IPS DF 4.7 (cell line): ENCODE measurements at regions not wholly inside any gene's neighbourhood (a gene's known extent, or its start where the extent isn't known, plus 50 kb on each side); places are given as distances from the start of the nearest gene placed in this dataset.
A peak's percentile ranks its signal among the peaks of the same experiment; 100 is the strongest.
"Not testable (repeated sequence)": the region's sequence is repeated elsewhere in the genome, so short reads cannot be mapped to it uniquely, and the experiment has no call there.

Source experiments
- DNase-seq: peaks from one replicate; pipeline ENCODE4 v3.0.0-alpha.2; 2013; ENCODE audit warnings: low spot score; ENCODE audit errors: extremely low read depth

GRCh38 chr11:129503646-129504045, 128.0 kb downstream of the BARX2 start:
- no peak for DNase-seq

GRCh38 chr11:129505266-129505665, 129.6 kb downstream of the BARX2 start:
- no peak for DNase-seq

- no peak for DNase-seq
These were observed 132.5 kb downstream of the BARX2 start for GRCh38 chr11:129508163-129508562.

DNA sequence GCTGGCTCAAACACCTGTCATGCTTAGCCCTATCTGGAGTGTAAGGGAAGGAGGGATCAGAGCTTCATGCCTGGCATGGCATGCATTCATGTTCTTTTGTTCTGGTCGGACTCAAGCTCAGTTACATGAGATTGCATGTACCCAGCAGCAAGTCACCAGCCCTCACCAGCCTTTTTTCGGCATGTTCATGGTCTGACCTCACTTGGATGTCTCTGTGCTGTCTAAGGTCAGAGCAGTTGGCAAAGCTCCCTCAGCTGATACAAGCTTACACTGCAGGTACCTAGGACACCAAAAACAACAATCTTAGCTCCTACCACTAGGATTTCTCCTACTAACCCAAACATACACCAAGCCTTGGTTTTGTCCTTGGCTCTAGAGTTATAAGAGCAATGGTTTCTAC, 152.6 kb downstream of the BARX2 start:
- DNase-seq: no peak

GRCh38 chr11:129530154-129530895, 154.7 kb downstream of the BARX2 start:
- DNase-seq: no peak

- no peak for DNase-seq
These were observed 157.7 kb downstream of the BARX2 start for GRCh38 chr11:129533395-129533794.

- DNase-seq: no peak
These were observed 160.7 kb downstream of the BARX2 start for GRCh38 chr11:129536338-129536737.

DNA sequence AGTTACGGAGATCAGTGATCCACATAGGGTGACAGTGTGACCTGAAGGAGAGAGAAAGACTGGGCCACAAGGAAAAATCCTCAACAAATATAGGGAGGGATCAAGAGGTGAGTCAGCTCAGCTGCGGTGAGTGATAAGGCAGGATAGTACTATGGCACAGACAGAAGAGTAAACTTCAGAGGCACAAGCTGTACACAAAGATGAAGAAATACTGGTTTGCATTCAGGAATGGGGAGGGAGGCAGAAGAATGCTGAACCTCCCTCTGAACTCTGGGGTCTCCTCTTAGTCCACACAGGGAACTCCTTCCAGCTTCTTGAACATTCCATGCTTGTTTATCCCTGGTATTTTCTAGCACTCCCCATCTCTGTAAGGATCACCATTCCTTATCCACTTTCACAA, 162.7 kb downstream of the BARX2 start:
- no peak for DNase-seq

DNA sequence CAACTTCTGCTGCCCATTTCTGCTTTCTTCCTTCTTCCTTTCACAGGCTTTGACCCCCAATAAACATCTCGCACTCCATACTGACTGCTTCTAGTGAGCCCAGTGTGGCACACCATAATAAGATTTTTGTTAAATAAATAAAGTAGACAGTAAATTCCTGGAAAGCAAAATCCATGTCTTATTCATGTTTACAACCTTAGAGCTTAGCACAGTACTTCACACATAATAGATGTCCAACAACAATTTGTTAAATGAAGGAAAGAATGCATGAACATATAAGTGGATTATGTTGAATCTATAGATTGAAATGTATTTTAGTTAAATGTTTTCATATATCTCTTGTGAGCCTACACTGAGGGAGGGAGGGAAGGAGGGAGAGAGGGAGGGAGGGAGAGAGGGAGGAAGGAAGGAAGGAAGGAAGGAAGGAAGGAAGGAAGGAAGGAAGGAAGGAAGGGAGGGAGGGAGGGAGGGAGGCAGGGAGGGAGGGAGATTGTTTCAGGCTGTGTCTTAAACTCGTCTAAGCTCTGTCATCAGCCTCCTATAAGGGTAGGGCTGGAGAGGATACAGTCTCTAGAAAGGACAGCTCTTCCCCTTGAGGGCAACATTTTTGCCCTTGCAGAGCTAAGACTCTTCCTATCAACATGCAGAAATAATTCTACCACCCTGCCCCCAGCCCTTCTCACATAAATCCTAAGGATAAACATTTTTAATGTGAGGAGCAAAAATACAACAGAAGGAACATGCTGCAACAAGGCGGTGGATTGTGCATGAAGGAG, 168.1 kb downstream of the BARX2 start:
- no peak for DNase-seq

GRCh38 chr11:129544691-129545090, 169.0 kb downstream of the BARX2 start:
- DNase-seq: no peak

DNA sequence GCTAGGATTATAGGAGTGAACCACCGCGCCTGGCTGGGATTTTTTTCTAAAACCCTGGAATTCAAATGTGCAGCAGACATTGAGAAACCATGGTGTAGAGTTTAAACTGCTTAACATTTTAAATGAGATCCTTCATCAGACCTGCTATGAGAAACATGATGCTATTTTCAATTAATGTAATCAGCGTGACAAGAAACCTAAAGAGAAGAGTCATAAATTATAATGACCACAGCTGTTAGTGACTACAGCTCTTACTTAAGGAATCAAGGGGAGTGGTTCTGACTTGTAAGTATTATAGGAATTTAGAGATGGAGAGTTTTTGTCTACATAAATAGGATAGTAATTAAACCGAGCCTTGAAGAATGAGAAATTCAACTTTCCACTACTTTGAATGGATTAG, 170.6 kb downstream of the BARX2 start:
- no peak for DNase-seq

DNA sequence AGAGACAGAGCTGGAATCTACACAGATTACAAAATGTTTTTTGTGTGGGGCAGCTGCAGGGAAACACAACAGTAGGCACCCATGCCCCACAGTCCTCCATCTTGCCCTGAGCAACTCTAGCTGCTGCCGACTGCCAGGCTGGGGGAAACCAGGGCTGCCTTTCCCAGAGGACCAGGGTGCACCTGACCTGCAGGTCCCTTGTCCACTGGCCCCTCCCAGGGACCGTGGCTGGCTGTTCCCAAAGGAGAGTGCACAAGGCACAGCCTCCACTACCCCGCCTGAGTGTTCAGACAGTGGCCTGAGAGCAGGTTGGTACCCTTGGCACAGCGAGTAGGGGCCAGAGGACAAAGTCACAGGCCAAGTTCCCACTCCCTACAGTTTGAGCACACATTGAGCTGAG, 181.8 kb downstream of the BARX2 start:
- no peak for DNase-seq

DNA sequence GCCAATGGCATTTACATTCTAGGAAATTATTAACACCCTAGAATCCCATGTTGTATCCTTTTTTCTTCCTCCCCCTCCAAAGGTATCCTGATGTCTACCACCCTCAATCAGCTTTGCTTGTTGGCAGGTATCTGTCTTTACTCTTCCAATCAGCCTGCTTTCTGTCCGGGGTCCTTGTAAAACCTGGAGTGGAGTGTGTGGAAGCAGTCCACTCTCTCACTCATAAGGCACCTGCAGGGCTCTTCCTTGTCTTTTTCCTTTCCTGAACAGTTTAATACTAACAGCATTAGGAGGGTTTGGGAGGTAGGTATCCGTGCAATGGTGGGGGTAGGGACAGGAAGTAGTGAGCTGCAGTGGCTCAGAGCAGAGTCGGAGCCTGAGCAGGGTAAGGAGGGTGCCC, 193.4 kb downstream of the BARX2 start:
- no peak for DNase-seq

- not testable (repeated sequence) for DNase-seq
These were observed 197.0 kb downstream of the BARX2 start for GRCh38 chr11:129572667-129573066.

- no peak for DNase-seq
These were observed 197.5 kb downstream of the BARX2 start for GRCh38 chr11:129573161-129573560.

GRCh38 chr11:129574431-129574830, 198.8 kb downstream of the BARX2 start:
- no peak for DNase-seq

DNA sequence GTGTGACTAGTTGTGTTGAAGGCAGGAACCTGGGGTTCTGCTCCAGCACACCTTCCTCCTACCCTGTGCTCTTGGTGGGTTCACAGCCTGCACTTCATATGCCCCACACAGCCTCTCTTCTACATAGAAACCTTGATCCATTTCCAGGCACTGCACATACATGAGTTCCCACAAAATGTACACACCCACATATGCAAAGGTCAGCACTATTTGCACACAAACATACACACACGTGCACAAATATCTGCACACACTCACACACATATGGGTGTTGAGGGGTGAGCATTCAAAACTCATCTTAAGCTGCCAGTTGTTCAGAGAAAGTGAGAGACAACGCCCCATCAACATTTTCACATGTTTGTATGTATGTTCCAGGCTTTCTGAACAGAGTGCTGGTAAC, 201.0 kb downstream of the BARX2 start:
- DNase-seq: no peak

DNA sequence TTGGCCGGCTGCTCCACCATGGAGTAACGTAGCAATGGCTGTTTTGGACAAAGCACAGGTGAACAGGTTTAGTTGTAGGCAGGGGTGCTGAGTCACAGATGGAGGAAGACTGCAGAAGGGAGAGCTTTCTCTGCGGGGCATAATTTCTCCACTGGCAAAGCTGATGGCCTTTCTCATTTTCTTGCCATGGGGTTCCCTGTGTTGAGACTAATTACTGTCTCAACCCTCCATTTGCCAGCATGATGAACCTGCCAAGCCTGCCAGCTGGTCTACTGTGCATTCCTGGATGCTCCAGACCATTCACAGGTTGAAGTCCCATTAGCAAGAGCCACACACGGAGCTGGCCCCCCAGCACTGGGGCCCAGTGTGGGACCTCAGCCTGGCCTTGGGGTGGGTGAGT, 202.4 kb downstream of the BARX2 start:
- DNase-seq: no peak

DNA sequence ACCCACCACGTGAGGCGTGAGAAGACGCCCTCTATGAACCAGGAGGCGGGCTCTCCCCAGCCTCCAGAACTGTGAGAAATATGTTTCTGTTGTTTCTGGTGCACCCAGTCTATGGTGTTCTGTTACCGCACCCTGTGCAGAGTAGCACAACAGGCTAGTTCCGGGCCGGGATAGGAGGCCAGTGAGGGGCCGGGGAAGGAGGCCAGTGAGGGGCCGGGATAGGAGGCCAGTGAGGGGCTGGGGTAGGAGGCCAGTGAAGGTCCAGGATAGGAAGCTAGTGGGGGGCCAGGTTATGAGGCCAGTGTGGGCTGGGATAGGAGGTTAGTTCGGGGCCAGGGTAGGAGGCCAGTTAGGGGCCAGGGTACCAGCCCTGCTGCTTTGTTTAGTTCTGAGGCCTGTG, 204.6 kb downstream of the BARX2 start:
- DNase-seq: no peak

DNA sequence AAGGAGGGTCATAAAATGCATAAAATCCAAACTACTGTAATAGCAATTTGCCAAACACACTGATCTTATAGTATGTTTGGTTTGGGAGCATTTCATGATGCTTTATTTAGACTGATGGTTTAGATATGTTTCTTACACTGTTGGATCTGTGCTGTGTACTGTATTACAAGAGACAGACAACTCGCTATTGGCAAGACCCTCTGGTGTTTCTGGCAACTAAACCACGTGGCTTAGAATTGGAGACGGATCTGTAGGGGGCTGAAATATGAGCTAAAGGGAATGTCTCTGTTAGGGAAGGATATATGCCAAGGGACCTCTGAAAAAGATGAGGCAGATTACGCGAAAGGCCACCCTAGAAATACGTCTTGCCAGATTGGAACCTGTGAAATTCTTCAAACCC, 208.7 kb downstream of the BARX2 start:
- DNase-seq: no peak

- peak; percentile 51 for DNase-seq
These were observed 213.7 kb downstream of the BARX2 start for GRCh38 chr11:129589190-129589860.

DNA sequence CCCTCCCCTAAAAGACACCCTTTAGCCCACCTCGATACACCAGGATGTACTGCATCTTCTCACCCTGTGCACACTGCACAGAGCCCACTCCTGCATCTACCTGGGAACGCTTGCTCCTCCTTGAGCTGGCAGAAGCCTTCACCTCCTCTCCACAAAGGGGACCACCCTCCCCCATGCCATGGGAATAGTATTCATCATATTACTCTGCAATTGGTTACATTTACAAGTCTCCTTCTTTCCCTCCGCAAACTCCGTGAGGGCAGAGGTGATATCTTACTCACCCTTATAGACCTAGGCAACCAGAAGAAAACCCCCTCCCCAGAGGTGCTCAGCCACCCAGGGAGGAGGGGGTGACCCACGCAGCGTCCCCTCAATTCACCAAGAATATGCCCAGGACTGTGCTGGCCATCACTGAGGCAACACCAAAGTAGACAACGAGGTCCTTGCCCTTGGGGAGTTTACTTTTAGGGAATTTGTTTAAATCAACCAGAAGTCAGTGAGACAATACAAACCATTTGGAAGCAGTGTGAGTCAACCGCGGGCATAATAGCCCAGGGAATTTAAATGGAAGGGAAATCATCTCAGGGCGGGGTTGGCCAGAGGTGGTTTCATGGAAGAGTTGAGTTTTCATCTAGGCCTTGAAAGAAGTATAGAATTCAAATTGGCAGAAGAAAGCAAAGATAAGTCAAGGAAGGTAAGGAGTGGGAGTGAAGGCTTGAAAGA, 214.5 kb downstream of the BARX2 start:
- no peak for DNase-seq
